Coronary artery (tissue), 2 donors: ENCODE measurements at regions not wholly inside any gene's neighbourhood (a gene's known extent, or its start where the extent isn't known, plus 50 kb on each side); places are given as distances from the start of the nearest gene placed in this dataset.

Experiments used
- DNase-seq: peaks from one replicate; pipeline ENCODE4 v3.0.0-alpha.2; 2017; ENCODE audit warnings: low spot score
- H3K27ac ChIP-seq, 2 donors: fragments of 200-600 bp; sonication (generic); one replicate each; pipeline ENCODE4 v1.5.1; 2016 to 2019
- H3K4me3 ChIP-seq: fragments of 200-600 bp; sonication (generic); 2 replicates; pipeline ENCODE4 v1.5.1; 2016; ENCODE audit warnings: mild to moderate bottlenecking, moderate library complexity
- TF ChIP-seq, protein P1 (sequence below): fragments of 200-600 bp; sonication (generic); IDR thresholded peaks from one replicate; pipeline ENCODE4 v1.5.1; 2019; ENCODE audit warnings: antibody characterized with exemption

DNA sequence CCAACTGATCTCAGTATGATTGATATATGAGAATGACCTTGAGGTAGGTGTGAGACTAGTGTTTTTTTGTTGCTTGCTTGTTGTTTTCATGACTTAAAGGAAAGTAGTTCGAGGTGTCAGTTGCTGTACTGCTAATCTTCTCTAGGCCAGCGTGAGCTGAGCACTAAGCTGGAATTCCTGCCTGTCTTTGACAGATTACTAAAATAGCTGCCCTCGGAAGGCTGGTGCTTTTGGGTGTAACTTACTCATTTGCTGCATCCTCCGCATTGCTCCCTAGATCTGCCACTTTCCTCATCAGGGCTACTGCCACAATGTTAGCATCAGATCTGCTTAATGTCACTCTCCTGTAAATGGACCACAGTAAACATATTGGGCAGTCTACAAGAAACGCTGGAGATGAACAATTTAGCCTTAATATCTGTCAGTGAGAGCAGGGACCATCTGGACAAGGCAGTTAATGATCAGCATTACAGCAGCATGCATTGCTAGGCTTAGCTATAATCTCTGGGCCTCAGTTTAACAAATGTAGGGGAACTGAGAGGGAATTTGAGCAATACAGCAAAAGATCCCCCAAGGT, 106.6 kb upstream of the CDH6 start:
- TF ChIP-seq, protein P1, sequence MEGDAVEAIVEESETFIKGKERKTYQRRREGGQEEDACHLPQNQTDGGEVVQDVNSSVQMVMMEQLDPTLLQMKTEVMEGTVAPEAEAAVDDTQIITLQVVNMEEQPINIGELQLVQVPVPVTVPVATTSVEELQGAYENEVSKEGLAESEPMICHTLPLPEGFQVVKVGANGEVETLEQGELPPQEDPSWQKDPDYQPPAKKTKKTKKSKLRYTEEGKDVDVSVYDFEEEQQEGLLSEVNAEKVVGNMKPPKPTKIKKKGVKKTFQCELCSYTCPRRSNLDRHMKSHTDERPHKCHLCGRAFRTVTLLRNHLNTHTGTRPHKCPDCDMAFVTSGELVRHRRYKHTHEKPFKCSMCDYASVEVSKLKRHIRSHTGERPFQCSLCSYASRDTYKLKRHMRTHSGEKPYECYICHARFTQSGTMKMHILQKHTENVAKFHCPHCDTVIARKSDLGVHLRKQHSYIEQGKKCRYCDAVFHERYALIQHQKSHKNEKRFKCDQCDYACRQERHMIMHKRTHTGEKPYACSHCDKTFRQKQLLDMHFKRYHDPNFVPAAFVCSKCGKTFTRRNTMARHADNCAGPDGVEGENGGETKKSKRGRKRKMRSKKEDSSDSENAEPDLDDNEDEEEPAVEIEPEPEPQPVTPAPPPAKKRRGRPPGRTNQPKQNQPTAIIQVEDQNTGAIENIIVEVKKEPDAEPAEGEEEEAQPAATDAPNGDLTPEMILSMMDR, result no peak
- H3K27ac ChIP-seq, result no peak overlapping the region
- DNase-seq, result no peak
- H3K4me3 ChIP-seq, result no peak overlapping the region

DNA sequence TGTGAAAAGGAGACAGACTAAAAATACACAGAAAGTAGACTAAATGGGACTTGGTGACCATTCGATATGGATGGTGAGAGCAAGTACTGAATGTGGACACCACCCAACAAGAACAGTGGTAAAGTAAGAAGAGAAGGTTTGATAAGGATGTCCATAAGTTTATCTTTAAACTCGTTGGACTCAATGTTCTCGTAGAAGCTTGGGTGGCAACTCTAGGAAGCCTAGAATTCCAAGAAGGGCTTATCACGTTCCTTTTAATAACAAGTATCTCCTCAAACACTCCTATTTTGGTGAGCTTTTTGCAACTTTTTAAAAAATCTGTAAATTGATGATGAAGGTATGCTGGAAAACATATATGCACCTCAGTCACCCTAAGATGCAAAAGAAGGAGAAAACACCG, 108.6 kb upstream of the CDH6 start:
- TF ChIP-seq, protein P1, result no peak
- Histone ChIP-seq H3K4me3 (no peak overlapping the region), H3K27ac (no peak overlapping the region)
- no peak for DNase-seq

DNA sequence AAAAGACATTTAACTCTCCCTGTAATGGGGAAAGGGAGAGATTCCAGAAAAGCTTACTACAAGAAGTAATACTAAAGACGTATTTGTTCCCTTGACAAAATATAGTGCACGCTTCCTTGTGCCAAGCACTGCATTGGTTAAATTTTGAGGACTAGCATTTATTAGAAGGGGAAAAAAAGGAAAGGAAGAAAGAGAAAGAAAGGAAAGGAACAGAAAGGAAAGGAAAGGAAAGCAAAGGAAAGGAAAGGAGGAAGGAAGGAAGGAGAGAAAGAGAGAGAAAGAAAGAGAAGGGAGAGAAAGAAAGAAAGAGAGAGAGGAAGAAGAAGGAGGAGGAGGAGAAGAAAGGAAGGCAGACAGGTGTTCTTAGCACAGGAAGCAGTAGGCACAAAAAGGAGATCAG, 110.1 kb upstream of the CDH6 start:
- TF ChIP-seq, protein P1, result no peak
- no peak for DNase-seq
- Histone ChIP-seq H3K27ac (no peak overlapping the region), H3K4me3 (no peak overlapping the region)

GRCh38 chr5:31079668-31080067, 113.8 kb upstream of the CDH6 start:
- Histone ChIP-seq H3K4me3 (no peak overlapping the region), H3K27ac (no peak overlapping the region)
- DNase-seq, result no peak
- TF ChIP-seq, protein P1, result no peak

DNA sequence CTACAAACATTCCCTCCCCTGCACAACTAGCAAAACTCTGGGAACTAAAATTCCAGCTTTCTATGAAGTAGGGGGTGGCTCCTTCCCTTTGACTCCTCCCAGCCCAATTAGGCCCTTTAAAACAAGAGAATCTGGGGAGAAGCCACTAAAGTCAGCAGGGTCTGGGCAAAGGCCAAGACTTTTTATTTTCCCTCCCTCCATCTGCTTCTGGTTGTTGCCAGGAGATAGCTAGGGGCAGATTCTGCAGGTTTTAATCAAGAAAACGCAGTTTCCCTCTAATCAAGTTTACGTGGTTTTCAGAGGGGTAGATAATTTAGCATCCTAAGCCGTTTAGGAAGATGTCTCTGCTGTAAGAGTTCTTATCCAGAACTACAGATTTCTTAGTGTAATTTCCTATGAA, 114.5 kb upstream of the CDH6 start:
- no peak for DNase-seq
- Histone ChIP-seq H3K4me3 (no peak overlapping the region), H3K27ac (no peak overlapping the region)
- TF ChIP-seq, protein P1, result no peak

- Histone ChIP-seq H3K27ac (no peak overlapping the region), H3K4me3 (no peak overlapping the region)
- TF ChIP-seq, protein P1, result no peak
- DNase-seq, result no peak
These were observed 117.5 kb upstream of the CDH6 start for GRCh38 chr5:31075981-31076380.

DNA sequence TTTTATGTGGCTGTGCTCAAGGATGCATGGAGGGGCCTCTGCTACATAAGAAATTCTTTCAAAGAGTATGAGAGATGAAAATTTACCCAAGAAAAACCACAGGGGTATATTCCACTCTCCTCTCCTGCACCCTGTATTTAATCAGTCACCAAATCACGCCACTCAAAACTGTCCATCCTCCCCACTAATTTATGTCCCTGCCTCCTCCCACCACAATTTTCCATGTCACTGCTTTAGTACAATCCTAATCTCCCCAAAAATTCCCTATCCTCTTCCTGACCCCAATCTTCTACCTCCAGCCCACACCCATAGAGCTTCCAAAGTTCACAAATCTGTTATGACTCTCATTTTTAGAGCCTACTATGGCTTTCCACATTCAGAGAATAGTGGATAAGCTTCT, 125.2 kb upstream of the CDH6 start:
- H3K4me3 ChIP-seq, result no peak overlapping the region
- no peak overlapping the region for H3K27ac ChIP-seq
- TF ChIP-seq, protein P1, result no peak
- no peak for DNase-seq
